Activated naive CD8-positive, alpha-beta T cell treated with anti-CD3 and anti-CD28 coated beads for 36 hours (primary cell): ENCODE measurements at regions not wholly inside any gene's neighbourhood (a gene's known extent, or its start where the extent isn't known, plus 50 kb on each side); places are given as distances from the start of the nearest gene placed in this dataset.

Source experiments
- DNase-seq: peaks from one replicate; pipeline ENCODE4 v3.0.0; 2021
- H3K27ac Mint-ChIP-seq: one replicate; pipeline ENCODE4 v1.8.0; 2022; ENCODE audit warnings: mild to moderate bottlenecking, moderate library complexity, mixed read lengths
- H3K27me3 Mint-ChIP-seq: one replicate; pipeline ENCODE4 v1.8.0; 2022; ENCODE audit warnings: mild to moderate bottlenecking, mixed read lengths
- H3K36me3 Mint-ChIP-seq: one replicate; pipeline ENCODE4 v1.8.0; 2021; ENCODE audit warnings: mild to moderate bottlenecking, mixed read lengths
- H3K4me1 Mint-ChIP-seq: one replicate; pipeline ENCODE4 v1.8.0; 2021; ENCODE audit warnings: mixed read lengths
- H3K4me3 Mint-ChIP-seq: one replicate; pipeline ENCODE4 v1.8.0; 2022; ENCODE audit warnings: mild to moderate bottlenecking, moderate library complexity, mixed read lengths
- H3K9me3 Mint-ChIP-seq: one replicate; pipeline ENCODE4 v1.8.0; 2022; ENCODE audit warnings: mixed read lengths

GRCh38 chr5:133777951-133778350, 165.6 kb upstream of the FSTL4 start:
- no peak overlapping the region for H3K4me3 Mint-ChIP-seq
- no peak for DNase-seq
- H3K27ac Mint-ChIP-seq: no peak overlapping the region
- H3K9me3 Mint-ChIP-seq: no peaks in the 10 kb centered on the region
- H3K36me3 Mint-ChIP-seq: no peaks in the 10 kb centered on the region
- no peaks in the 10 kb centered on the region for H3K4me1 Mint-ChIP-seq
- H3K27me3 Mint-ChIP-seq: no peaks in the 10 kb centered on the region

GRCh38 chr5:133775584-133776304, 163.4 kb upstream of the FSTL4 start:
- H3K36me3 Mint-ChIP-seq: no peaks in the 10 kb centered on the region
- H3K4me1 Mint-ChIP-seq: no peaks in the 10 kb centered on the region
- H3K27ac Mint-ChIP-seq: no peak overlapping the region
- no peaks in the 10 kb centered on the region for H3K27me3 Mint-ChIP-seq
- H3K4me3 Mint-ChIP-seq: no peak overlapping the region
- DNase-seq: no peak
- no peaks in the 10 kb centered on the region for H3K9me3 Mint-ChIP-seq

GRCh38 chr5:133773247-133774202, 161.2 kb upstream of the FSTL4 start:
- Mint-ChIP-seq H3K4me3 (no peak overlapping the region), H3K27me3 (no peaks in the 10 kb centered on the region)

GRCh38 chr5:133769842-133770241, 157.5 kb upstream of the FSTL4 start:
- Mint-ChIP-seq H3K36me3 (no peaks in the 10 kb centered on the region), H3K27me3 (peaks cover 7% of the 10 kb centered on the region), H3K9me3 (peaks cover 2% of the 10 kb centered on the region), H3K4me3 (no peak overlapping the region), H3K27ac (no peak overlapping the region), H3K4me1 (no peaks in the 10 kb centered on the region)
- DNase-seq: no peak

More at GRCh38 chr5:133773247-133774202, 161.2 kb upstream of the FSTL4 start:
- H3K27ac Mint-ChIP-seq: no peak overlapping the region
- H3K36me3 Mint-ChIP-seq: no peaks in the 10 kb centered on the region
- DNase-seq: no peak
- H3K4me1 Mint-ChIP-seq: no peaks in the 10 kb centered on the region
- H3K9me3 Mint-ChIP-seq: peaks cover 2% of the 10 kb centered on the region

- no peaks in the 10 kb centered on the region for H3K4me1 Mint-ChIP-seq
- H3K9me3 Mint-ChIP-seq: no peaks in the 10 kb centered on the region
- H3K4me3 Mint-ChIP-seq: no peak overlapping the region
- H3K27ac Mint-ChIP-seq: no peak overlapping the region
- H3K27me3 Mint-ChIP-seq: peaks cover 10% of the 10 kb centered on the region
- no peaks in the 10 kb centered on the region for H3K36me3 Mint-ChIP-seq
- DNase-seq: no peak
Observed at GRCh38 chr5:133763744-133764143, 151.4 kb upstream of the FSTL4 start.

GRCh38 chr5:133761632-133762031, 149.3 kb upstream of the FSTL4 start:
- peaks cover 10% of the 10 kb centered on the region for H3K27me3 Mint-ChIP-seq

GRCh38 chr5:133760532-133760931, 148.2 kb upstream of the FSTL4 start:
- H3K9me3 Mint-ChIP-seq: no peaks in the 10 kb centered on the region
- H3K4me3 Mint-ChIP-seq: no peak overlapping the region
- H3K4me1 Mint-ChIP-seq: no peaks in the 10 kb centered on the region
- DNase-seq: no peak
- H3K36me3 Mint-ChIP-seq: no peaks in the 10 kb centered on the region
- peaks cover 10% of the 10 kb centered on the region for H3K27me3 Mint-ChIP-seq
- no peak overlapping the region for H3K27ac Mint-ChIP-seq

More at GRCh38 chr5:133761632-133762031, 149.3 kb upstream of the FSTL4 start:
- DNase-seq: no peak
- no peaks in the 10 kb centered on the region for H3K4me1 Mint-ChIP-seq
- H3K27ac Mint-ChIP-seq: no peak overlapping the region
- H3K36me3 Mint-ChIP-seq: no peaks in the 10 kb centered on the region
- no peaks in the 10 kb centered on the region for H3K9me3 Mint-ChIP-seq
- no peak overlapping the region for H3K4me3 Mint-ChIP-seq

- H3K9me3 Mint-ChIP-seq: no peaks in the 10 kb centered on the region
- no peaks in the 10 kb centered on the region for H3K36me3 Mint-ChIP-seq
- DNase-seq: no peak
- no peak overlapping the region for H3K27ac Mint-ChIP-seq
- no peak overlapping the region for H3K4me3 Mint-ChIP-seq
- H3K27me3 Mint-ChIP-seq: peaks cover 18% of the 10 kb centered on the region
- peaks cover 7% of the 10 kb centered on the region for H3K4me1 Mint-ChIP-seq
Observed at GRCh38 chr5:133758641-133759040, 146.3 kb upstream of the FSTL4 start.

GRCh38 chr5:133757396-133757945, 145.1 kb upstream of the FSTL4 start:
- no peak for DNase-seq
- Mint-ChIP-seq H3K4me3 (no peak overlapping the region), H3K36me3 (no peaks in the 10 kb centered on the region), H3K9me3 (no peaks in the 10 kb centered on the region), H3K27ac (no peak overlapping the region), H3K27me3 (peaks cover 15% of the 10 kb centered on the region), H3K4me1 (peaks cover 7% of the 10 kb centered on the region)

- Mint-ChIP-seq H3K36me3 (no peaks in the 10 kb centered on the region), H3K27ac (no peak overlapping the region), H3K9me3 (no peaks in the 10 kb centered on the region), H3K4me1 (peaks cover 7% of the 10 kb centered on the region), H3K4me3 (no peak overlapping the region), H3K27me3 (peaks cover 15% of the 10 kb centered on the region)
- no peak for DNase-seq
Observed at GRCh38 chr5:133756756-133757155, 144.4 kb upstream of the FSTL4 start.

- Mint-ChIP-seq H3K36me3 (no peaks in the 10 kb centered on the region), H3K27me3 (peaks cover 15% of the 10 kb centered on the region), H3K4me3 (no peak overlapping the region), H3K27ac (no peak overlapping the region), H3K9me3 (no peaks in the 10 kb centered on the region), H3K4me1 (peaks cover 7% of the 10 kb centered on the region)
- DNase-seq: no peak
Observed at GRCh38 chr5:133756036-133756435, 143.7 kb upstream of the FSTL4 start.

GRCh38 chr5:133754575-133755169, 142.3 kb upstream of the FSTL4 start:
- peaks cover 9% of the 10 kb centered on the region for H3K4me1 Mint-ChIP-seq
- no peak overlapping the region for H3K27ac Mint-ChIP-seq
- H3K9me3 Mint-ChIP-seq: no peaks in the 10 kb centered on the region
- DNase-seq: peak; percentile 8
- H3K27me3 Mint-ChIP-seq: peaks cover 15% of the 10 kb centered on the region
- no peak overlapping the region for H3K4me3 Mint-ChIP-seq
- H3K36me3 Mint-ChIP-seq: no peaks in the 10 kb centered on the region

- Mint-ChIP-seq H3K4me3 (no peak overlapping the region), H3K27me3 (peaks cover 15% of the 10 kb centered on the region), H3K9me3 (no peaks in the 10 kb centered on the region), H3K4me1 (peaks cover 9% of the 10 kb centered on the region), H3K27ac (no peak overlapping the region), H3K36me3 (no peaks in the 10 kb centered on the region)
- DNase-seq: no peak
Observed at GRCh38 chr5:133753856-133754255, 141.5 kb upstream of the FSTL4 start.

GRCh38 chr5:133751846-133752245, 139.5 kb upstream of the FSTL4 start:
- Mint-ChIP-seq H3K9me3 (no peaks in the 10 kb centered on the region), H3K27ac (no peak overlapping the region), H3K36me3 (no peaks in the 10 kb centered on the region), H3K4me3 (no peak overlapping the region), H3K27me3 (peaks cover 15% of the 10 kb centered on the region), H3K4me1 (peaks cover 9% of the 10 kb centered on the region)
- DNase-seq: no peak

GRCh38 chr5:133751421-133751820, 139.1 kb upstream of the FSTL4 start:
- H3K36me3 Mint-ChIP-seq: no peaks in the 10 kb centered on the region
- no peak overlapping the region for H3K27ac Mint-ChIP-seq
- DNase-seq: no peak
- H3K4me3 Mint-ChIP-seq: no peak overlapping the region
- H3K27me3 Mint-ChIP-seq: peaks cover 15% of the 10 kb centered on the region
- peaks cover 9% of the 10 kb centered on the region for H3K4me1 Mint-ChIP-seq
- H3K9me3 Mint-ChIP-seq: no peaks in the 10 kb centered on the region
